ENCODE measurements at regions not wholly inside any gene's neighbourhood (a gene's known extent, or its start where the extent isn't known, plus 50 kb on each side); places are given as distances from the start of the nearest gene placed in this dataset.

DNA sequence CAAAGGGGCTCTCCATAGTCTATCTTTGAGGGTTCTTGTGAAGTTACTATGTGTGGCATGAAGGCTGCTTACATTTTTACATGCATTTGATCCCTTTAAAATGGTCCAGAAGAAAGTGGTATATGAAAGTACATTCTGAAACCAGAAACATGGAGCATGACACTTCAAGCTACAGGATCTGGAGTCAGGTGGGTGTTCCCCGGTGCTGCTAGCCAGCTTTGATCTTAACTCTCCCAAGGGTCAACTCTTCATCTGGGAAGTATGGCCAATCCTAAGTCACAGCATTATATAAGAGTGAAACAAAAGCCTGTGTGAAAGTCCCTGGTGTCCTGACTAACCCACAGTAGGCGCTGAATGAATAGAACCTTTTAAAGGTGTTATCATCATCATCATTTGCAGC is 91.0 kb upstream of the TAS2R1 start:
- TF ChIP-seq, protein P1, sequence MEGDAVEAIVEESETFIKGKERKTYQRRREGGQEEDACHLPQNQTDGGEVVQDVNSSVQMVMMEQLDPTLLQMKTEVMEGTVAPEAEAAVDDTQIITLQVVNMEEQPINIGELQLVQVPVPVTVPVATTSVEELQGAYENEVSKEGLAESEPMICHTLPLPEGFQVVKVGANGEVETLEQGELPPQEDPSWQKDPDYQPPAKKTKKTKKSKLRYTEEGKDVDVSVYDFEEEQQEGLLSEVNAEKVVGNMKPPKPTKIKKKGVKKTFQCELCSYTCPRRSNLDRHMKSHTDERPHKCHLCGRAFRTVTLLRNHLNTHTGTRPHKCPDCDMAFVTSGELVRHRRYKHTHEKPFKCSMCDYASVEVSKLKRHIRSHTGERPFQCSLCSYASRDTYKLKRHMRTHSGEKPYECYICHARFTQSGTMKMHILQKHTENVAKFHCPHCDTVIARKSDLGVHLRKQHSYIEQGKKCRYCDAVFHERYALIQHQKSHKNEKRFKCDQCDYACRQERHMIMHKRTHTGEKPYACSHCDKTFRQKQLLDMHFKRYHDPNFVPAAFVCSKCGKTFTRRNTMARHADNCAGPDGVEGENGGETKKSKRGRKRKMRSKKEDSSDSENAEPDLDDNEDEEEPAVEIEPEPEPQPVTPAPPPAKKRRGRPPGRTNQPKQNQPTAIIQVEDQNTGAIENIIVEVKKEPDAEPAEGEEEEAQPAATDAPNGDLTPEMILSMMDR (IDR thresholded peaks at IDR 0.05) = no peak

DNA sequence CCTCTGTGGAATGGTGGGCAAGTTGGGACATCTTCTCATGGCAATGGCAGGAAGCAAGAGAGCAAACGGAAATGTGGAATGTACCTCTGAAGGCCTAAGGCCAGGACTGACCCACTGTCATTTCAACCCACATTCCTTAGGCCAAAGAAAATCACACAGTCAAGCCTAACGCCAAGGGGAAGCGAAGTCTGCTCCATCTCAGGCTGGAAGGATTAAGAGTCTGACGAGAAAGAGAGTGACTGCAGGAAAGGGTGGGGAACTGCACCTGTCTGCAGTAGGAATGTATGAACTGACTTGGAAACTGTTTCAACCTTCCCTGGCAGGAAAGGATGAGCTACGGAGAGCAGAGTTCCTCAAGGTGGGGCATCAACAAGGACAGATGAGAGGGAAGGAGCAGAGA is 90.2 kb upstream of the TAS2R1 start:
- TF ChIP-seq, protein P1 (IDR thresholded peaks at IDR 0.05) = no peak

DNA sequence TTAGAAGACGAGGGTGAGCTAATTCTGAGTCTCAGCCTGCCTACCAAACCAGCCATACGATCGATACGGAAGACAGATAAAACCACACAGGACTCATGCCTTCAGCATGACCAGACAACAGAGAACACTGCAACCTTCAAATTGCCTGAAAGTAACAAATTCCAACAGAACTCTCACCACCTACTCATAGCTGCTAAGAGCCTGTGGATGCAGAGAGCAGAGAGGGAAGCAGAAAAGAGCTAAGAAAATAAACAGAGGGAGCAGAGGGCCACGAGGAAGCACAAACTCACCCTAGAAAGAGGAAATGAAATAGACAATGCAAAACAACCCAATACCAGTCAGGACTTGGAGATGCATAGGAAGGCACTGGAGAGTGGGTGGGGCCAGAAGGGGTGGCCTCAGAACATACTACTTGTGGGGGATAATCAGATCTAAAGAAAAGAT is 86.7 kb upstream of the TAS2R1 start:
- TF ChIP-seq, protein P1 (IDR thresholded peaks at IDR 0.05) = no peak

DNA sequence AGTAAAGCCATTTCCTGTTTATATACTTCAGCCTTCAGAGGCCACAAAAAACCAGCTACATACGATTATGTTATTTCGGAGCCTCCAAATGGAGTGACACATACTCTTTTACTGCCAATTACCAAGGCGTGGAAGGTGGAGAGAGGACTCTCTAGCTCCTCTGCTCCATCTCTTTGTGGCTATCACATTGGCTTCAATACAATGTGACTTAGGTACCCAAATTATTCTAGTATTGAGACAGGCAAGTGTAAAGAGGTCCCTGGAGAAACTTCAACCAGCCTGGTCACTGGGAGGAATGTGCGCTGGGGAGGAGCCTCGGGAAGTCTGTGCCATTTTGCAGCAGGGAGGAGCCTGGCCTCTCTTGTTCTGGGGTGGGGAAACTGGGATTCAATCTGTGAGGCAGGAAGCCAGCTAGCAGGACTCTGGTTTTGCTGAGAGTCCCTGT is 85.8 kb upstream of the TAS2R1 start:
- TF ChIP-seq, protein P1 (IDR thresholded peaks at IDR 0.05) = no peak

DNA sequence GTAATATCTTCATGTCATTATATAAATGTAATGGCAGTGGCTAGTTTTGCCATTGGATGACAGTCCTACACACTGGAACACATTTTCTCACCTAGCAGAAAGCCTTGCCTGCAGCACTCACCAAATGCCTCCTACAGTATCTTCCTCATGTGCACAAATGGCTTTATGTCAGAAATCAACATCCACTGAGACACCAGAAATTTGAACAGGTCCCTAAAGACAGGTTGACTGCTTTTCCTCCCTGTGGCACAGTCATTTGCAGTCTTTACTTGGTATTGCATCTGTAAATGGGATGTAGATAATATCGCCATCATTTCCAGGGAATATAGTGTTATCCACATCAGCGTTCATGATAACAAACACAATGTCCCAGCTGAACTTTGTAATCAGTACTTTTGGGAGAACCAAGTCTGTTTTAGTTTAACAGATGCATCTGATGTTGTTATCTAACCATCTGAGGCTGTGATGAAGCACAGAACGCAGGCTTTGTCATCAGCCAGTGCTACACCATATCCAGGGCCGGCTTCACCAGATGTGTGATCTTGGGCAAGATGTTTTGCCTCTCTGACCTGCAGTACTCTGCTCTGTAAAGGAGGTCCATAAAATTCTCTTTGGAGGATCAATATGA is 83.9 kb upstream of the TAS2R1 start:
- TF ChIP-seq, protein P1 (IDR thresholded peaks at IDR 0.05) = no peak

DNA sequence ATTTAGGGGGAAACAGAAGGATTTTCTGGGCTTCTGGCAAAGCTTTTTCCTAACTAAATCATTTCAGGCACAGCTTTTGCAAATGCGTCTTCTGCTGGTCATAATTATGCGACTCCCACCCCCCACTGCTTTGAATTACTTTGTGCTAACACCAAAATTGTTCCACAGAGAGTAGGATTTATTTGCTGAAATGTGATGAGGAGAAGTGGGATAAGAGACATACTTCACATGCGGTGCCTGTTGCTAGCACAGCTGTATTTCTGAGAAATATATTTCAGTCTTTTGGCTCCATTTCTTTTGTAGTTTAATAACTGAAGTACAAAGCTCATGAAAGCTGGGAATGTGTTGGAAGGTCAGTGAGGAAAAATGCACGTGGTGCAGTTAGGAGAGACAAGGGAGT is 83.2 kb upstream of the TAS2R1 start:
- TF ChIP-seq, protein P1 (IDR thresholded peaks at IDR 0.05) = no peak

DNA sequence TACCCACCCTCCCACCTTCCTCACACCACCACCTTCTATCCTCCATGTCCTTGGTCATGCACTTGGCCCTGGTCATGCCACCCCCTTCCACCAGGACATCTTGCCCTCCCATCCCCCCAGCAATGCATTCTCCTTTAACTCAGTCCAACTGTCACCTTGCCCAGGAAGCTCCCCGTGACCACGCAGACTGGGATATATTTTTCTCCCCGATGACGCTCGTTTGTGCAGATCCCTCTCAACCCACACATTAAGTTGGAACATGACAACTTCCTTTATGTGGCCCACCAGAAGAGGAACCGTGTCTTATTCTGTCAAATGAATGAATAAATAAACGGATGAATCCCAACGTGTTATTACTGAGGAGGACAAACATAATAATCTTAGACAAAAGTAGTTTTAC is 82.8 kb upstream of the TAS2R1 start:
- TF ChIP-seq, protein P1 (IDR thresholded peaks at IDR 0.05) = no peak

DNA sequence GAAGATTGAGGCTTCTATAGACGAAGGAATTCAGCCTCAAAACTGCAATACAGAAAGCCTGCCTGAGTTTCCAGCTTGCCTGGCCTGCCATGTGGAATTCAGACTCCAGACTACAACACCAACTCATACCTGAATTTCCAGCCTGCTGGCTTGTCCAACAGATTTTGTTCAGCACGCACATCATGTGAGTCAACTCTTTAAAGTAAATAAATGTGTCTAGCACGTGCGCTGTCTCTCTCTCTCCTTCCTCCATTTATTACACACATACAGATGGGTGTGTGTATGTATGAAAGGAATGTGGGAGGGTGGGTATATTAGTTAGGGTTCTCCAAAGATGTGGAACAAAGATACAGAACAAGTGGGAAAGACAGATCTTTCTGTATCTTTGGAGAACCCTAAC is 82.4 kb upstream of the TAS2R1 start:
- TF ChIP-seq, protein P1 (IDR thresholded peaks at IDR 0.05) = no peak

Data from LNCAP (cell line).